ENCODE measurements at regions not wholly inside any gene's neighbourhood (a gene's known extent, or its start where the extent isn't known, plus 50 kb on each side); places are given as distances from the start of the nearest gene placed in this dataset.

- H3K4me3 ChIP-seq: no peak overlapping the region
- TF ChIP-seq CTCF (IDR thresholded peaks at IDR 0.05; ENCODE audit: borderline replicate concordance): no peak
- intact Hi-C loops (cut with micrococcal nuclease): no loop called here
Measured at GRCh38 chr2:221254299-221254698, 317.8 kb downstream of the EPHA4 start.

GRCh38 chr2:221255862-221256261, 316.2 kb downstream of the EPHA4 start:
- no peak overlapping the region for H3K4me3 ChIP-seq
- H3K27me3 ChIP-seq (ENCODE audit: low read depth): no peaks in the 10 kb centered on the region
- no peak for DNase-seq
- H3K27ac ChIP-seq (replicated peaks): no peak overlapping the region
- H3K4me1 ChIP-seq: no peaks in the 10 kb centered on the region
- H3K9me3 ChIP-seq (replicated peaks): peaks cover 11% of the 10 kb centered on the region
- intact Hi-C loops (cut with micrococcal nuclease): no loop called here
- no peaks in the 10 kb centered on the region for H3K36me3 ChIP-seq
- TF ChIP-seq CTCF (IDR thresholded peaks at IDR 0.05; ENCODE audit: borderline replicate concordance): no peak

More at GRCh38 chr2:221254299-221254698, 317.8 kb downstream of the EPHA4 start:
- Histone ChIP-seq H3K9me3 (replicated peaks) (peaks cover 11% of the 10 kb centered on the region), H3K4me1 (no peaks in the 10 kb centered on the region), H3K27ac (replicated peaks) (no peak overlapping the region), H3K27me3 (ENCODE audit: low read depth) (no peaks in the 10 kb centered on the region), H3K36me3 (no peaks in the 10 kb centered on the region)
- DNase-seq: no peak

GRCh38 chr2:221258464-221258863, 313.6 kb downstream of the EPHA4 start:
- Histone ChIP-seq H3K27ac (replicated peaks) (no peak overlapping the region), H3K4me1 (no peaks in the 10 kb centered on the region), H3K9me3 (replicated peaks) (peaks cover 11% of the 10 kb centered on the region), H3K4me3 (no peak overlapping the region), H3K27me3 (ENCODE audit: low read depth) (peaks cover 5% of the 10 kb centered on the region), H3K36me3 (no peaks in the 10 kb centered on the region)
- no peak for TF ChIP-seq CTCF (IDR thresholded peaks at IDR 0.05; ENCODE audit: borderline replicate concordance)
- intact Hi-C loops (cut with micrococcal nuclease): no loop called here
- DNase-seq: no peak

GRCh38 chr2:221262651-221263050, 309.5 kb downstream of the EPHA4 start:
- TF ChIP-seq CTCF (IDR thresholded peaks at IDR 0.05; ENCODE audit: borderline replicate concordance): no peak

GRCh38 chr2:221263573-221263972, 308.5 kb downstream of the EPHA4 start:
- Histone ChIP-seq H3K27ac (replicated peaks) (no peak overlapping the region), H3K4me3 (no peak overlapping the region), H3K27me3 (ENCODE audit: low read depth) (peaks cover 5% of the 10 kb centered on the region), H3K4me1 (peaks cover 8% of the 10 kb centered on the region), H3K36me3 (no peaks in the 10 kb centered on the region), H3K9me3 (replicated peaks) (no peaks in the 10 kb centered on the region)
- intact Hi-C loops (cut with micrococcal nuclease): no loop called here
- TF ChIP-seq CTCF (IDR thresholded peaks at IDR 0.05; ENCODE audit: borderline replicate concordance): no peak
- DNase-seq: no peak

More at GRCh38 chr2:221262651-221263050, 309.5 kb downstream of the EPHA4 start:
- Histone ChIP-seq H3K27me3 (ENCODE audit: low read depth) (peaks cover 5% of the 10 kb centered on the region), H3K4me3 (no peak overlapping the region), H3K36me3 (no peaks in the 10 kb centered on the region), H3K27ac (replicated peaks) (no peak overlapping the region), H3K9me3 (replicated peaks) (no peaks in the 10 kb centered on the region), H3K4me1 (peaks cover under 1% of the 10 kb centered on the region)
- intact Hi-C loops (cut with micrococcal nuclease): no loop called here
- no peak for DNase-seq

- intact Hi-C loops (cut with micrococcal nuclease): no loop called here
- DNase-seq: no peak
- TF ChIP-seq CTCF (IDR thresholded peaks at IDR 0.05; ENCODE audit: borderline replicate concordance): no peak
- Histone ChIP-seq H3K27ac (replicated peaks) (no peak overlapping the region), H3K9me3 (replicated peaks) (no peaks in the 10 kb centered on the region), H3K36me3 (no peaks in the 10 kb centered on the region), H3K4me1 (peaks cover 8% of the 10 kb centered on the region), H3K4me3 (no peak overlapping the region), H3K27me3 (ENCODE audit: low read depth) (peaks cover 5% of the 10 kb centered on the region)
Measured at GRCh38 chr2:221264318-221264717, 307.8 kb downstream of the EPHA4 start.
